HepG2 (cell line): ENCODE measurements at regions not wholly inside any gene's neighbourhood (a gene's known extent, or its start where the extent isn't known, plus 50 kb on each side); places are given as distances from the start of the nearest gene placed in this dataset.

Source experiments
- ATAC-seq: fragments of 200-7000 bp; cut with Tn5 transposase; 3 replicates; pipeline ENCODE4 v1.9.1; 2020; ENCODE audit warnings: mild to moderate bottlenecking, moderate library complexity
- BruUV-seq: library from RNA; stranded (reverse); fragments of 400-500 nt; replicated peaks from 2 replicates; lab custom pipeline; 2021; lab: Mats Ljungman, UMichigan
- CTCF ChIA-PET: fragments of 300-600 bp; formaldehyde crosslinking; extraction: SDS; loops from one replicate; lab custom pipeline; 2021; ENCODE audit warnings: low total read pairs, inconsistent platforms, low intra/inter-chr PET ratio; lab: Yijun Ruan, JAX
- POLR2A ChIA-PET: fragments of 350-600 bp; sonication (Branson Sonifier 250); formaldehyde crosslinking; loops from one replicate; lab custom pipeline; 2020; ENCODE audit warnings: antibody characterized with exemption, inconsistent platforms; lab: Yijun Ruan, JAX
- DNase-seq: peaks from one replicate; pipeline ENCODE4 v3.0.0-alpha.2; 2015; ENCODE audit warnings: low spot score
- FAIRE-seq: peaks from 3 replicates; lab custom pipeline; 2011; peaks lifted over from hg19 to GRCh38; lab: Jason Lieb, UNC
- H2AFZ ChIP-seq: one replicate; pipeline ENCODE4 v1.6.1; 2011; ENCODE audit warnings: low read length, inconsistent platforms
- H3K27ac ChIP-seq: fragments of 300-600 bp; 3 replicates; pipeline ENCODE4 v1.8.0; 2011; ENCODE audit warnings: mixed run types, mild to moderate bottlenecking, mixed read lengths, low read length, inconsistent platforms; ENCODE audit not compliant: insufficient read depth; ENCODE audit errors: extremely low read length
- H3K27me3 ChIP-seq, 2 experiments: fragments of 200-600 bp in 1 of 2; 2 replicates in 1 of 2; 3 replicates in 1 of 2; pipeline versions ENCODE4 v1.6.0 to v1.8.0; 2011; ENCODE audit warnings: low read length in 2 of 2, mild to moderate bottlenecking in 2 of 2, moderate library complexity in 2 of 2, inconsistent platforms in 1 of 2; ENCODE audit not compliant: insufficient read depth in 2 of 2, control insufficient read depth in 1 of 2
- H3K36me3 ChIP-seq, 2 experiments: fragments of 200-600 bp in 1 of 2; replicated peaks in 1 of 2; 2 replicates in 1 of 2; 3 replicates in 1 of 2; pipeline versions ENCODE4 v1.5.1 to v1.8.0; 2011; ENCODE audit warnings: low read length in 2 of 2, inconsistent platforms in 1 of 2; ENCODE audit not compliant: insufficient read depth in 2 of 2, control insufficient read depth in 1 of 2
- H3K4me1 ChIP-seq: 2 replicates; pipeline ENCODE4 v1.5.1; 2012; ENCODE audit warnings: low read length, inconsistent platforms; ENCODE audit not compliant: insufficient read depth
- H3K4me2 ChIP-seq: 2 replicates; pipeline ENCODE4 v1.6.0; 2011; ENCODE audit warnings: low read depth, low read length, inconsistent platforms
- H3K4me3 ChIP-seq, 3 experiments: fragments of 200-600 bp in 1 of 3; sonication (generic), shearing (Covaris generic) in 1 of 3; replicated peaks in 1 of 3; 2 replicates each; pipeline ENCODE4 v1.5.1; 2011 to 2016; ENCODE audit warnings: low read length in 3 of 3, inconsistent platforms in 2 of 3, low read depth in 2 of 3, mild to moderate bottlenecking in 2 of 3, control low read depth in 1 of 3, mixed read lengths in 1 of 3; ENCODE audit not compliant: insufficient read depth in 1 of 3
- H3K79me2 ChIP-seq: one replicate; pipeline ENCODE4 v1.6.1; 2011; ENCODE audit warnings: low read length, inconsistent platforms; ENCODE audit not compliant: insufficient read depth
- H3K9ac ChIP-seq: 2 replicates; pipeline ENCODE4 v1.6.0; 2011; ENCODE audit warnings: mild to moderate bottlenecking, low read depth, low read length, inconsistent platforms; ENCODE audit not compliant: insufficient read depth
- H3K9me3 ChIP-seq: 2 replicates; pipeline ENCODE4 v1.5.1; 2012; ENCODE audit warnings: mild to moderate bottlenecking, low read length
- H4K20me1 ChIP-seq: 2 replicates; pipeline ENCODE4 v1.6.0; 2011; ENCODE audit warnings: inconsistent platforms, mild to moderate bottlenecking, low read length, moderate library complexity; ENCODE audit not compliant: insufficient read depth
- DNMT3B ChIP-seq: conservative IDR thresholded peaks from 2 replicates; pipeline ENCODE4 v1.6.1; 2016; ENCODE audit warnings: missing biosample characterization, control low read depth
- NFIB ChIP-seq: sonication (generic); formaldehyde crosslinking; IDR thresholded peaks from 2 replicates; pipeline ENCODE4 v1.9.0; 2021; ENCODE audit warnings: missing genetic modification reagents, mild to moderate bottlenecking, borderline replicate concordance
- SALL1 ChIP-seq: sonication (generic); formaldehyde crosslinking; IDR thresholded peaks from 2 replicates; pipeline ENCODE4 v1.8.0; 2022; ENCODE audit warnings: mild to moderate bottlenecking, missing genetic modification reagents
- UBTF ChIP-seq: sonication (generic); formaldehyde crosslinking; IDR thresholded peaks from 2 replicates; pipeline ENCODE4 v1.4.0; 2020; ENCODE audit warnings: mild to moderate bottlenecking, missing genetic modification reagents
- ZFAT ChIP-seq: sonication (generic); formaldehyde crosslinking; conservative IDR thresholded peaks from 2 replicates; pipeline ENCODE4 v1.8.1; 2023; ENCODE audit warnings: missing genetic modification reagents, inconsistent platforms
- ZNF550 ChIP-seq: sonication (generic); formaldehyde crosslinking; IDR thresholded peaks from 2 replicates; pipeline ENCODE4 v1.4.0; 2020; ENCODE audit warnings: mild to moderate bottlenecking, missing genetic modification reagents, borderline replicate concordance
- WGBS: methylation state at CpG from one replicate; pipeline ENCODE4 v1.1.6; 2017; ENCODE audit warnings: low lambda C conversion rate; 5-methylcytosine and 5-hydroxymethylcytosine counted together
- in situ Hi-C: cut with HindIII; loops from 2 replicates; pipeline ENCODE4 v1.10.0; 2017; ENCODE audit warnings: low pct_unique_long_range_greater_than_20kb; ENCODE audit not compliant: extremely low pct_ligation_motif_present
- intact Hi-C: fragments of 100-400 bp; cut with micrococcal nuclease; formaldehyde crosslinking; loops from one replicate; pipeline ENCODE4 v1.10.0; 2022; ENCODE audit not compliant: unreplicated experiment
- TF ChIP-seq, protein P1 (sequence below): sonication (generic); formaldehyde crosslinking; IDR thresholded peaks from 2 replicates; pipeline ENCODE4 v1.4.0; 2020; ENCODE audit warnings: missing genetic modification reagents

DNA sequence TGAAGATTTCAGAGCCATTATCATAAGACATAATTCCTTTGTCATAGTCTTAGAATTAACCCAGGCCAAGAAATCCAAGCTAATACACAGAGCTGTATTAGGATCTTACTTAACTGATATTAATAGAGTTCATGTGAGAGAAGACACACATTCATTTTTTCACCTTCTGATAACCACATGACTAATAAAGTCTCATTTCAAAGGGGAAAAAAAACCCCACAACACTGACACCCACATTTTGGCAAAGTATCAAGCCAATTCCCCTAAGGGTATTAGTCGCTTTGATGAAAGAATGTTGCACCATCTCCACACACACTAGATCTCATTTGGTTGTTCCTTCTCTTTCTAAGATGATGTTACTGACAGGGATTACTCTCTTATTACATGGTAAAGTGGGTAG lies 344.4 kb upstream of the ESRRG start:
- H4K20me1 ChIP-seq: no peaks in the 10 kb centered on the region
- no peak overlapping the region for H2AFZ ChIP-seq
- H3K9me3 ChIP-seq: no peaks in the 10 kb centered on the region
- ATAC-seq: no peak
- DNase-seq: no peak
- no peak overlapping the region for H3K9ac ChIP-seq
- no peaks in the 10 kb centered on the region for H3K4me1 ChIP-seq
- H3K4me2 ChIP-seq: no peak overlapping the region
- POLR2A ChIA-PET: no interaction called here
- in situ Hi-C loops (no loop called here), intact Hi-C loops (no loop called here)
- no peak overlapping the region for H3K4me3 ChIP-seq
- H3K27me3 ChIP-seq: no peaks in the 10 kb centered on the region
- no peaks in the 10 kb centered on the region for H3K36me3 ChIP-seq
- no peak overlapping the region for H3K27ac ChIP-seq
- 0% methylated on average over 1 of the region's 1 CpG for WGBS
- FAIRE-seq: no peak
- H3K79me2 ChIP-seq: no peaks in the 10 kb centered on the region
- TF ChIP-seq DNMT3B (CRISPR knock-in tag) (no peak), ZNF550 (CRISPR knock-in tag) (no peak), ZFAT (no peak), UBTF (CRISPR knock-in tag) (no peak), NFIB (CRISPR knock-in tag) (no peak), SALL1 (CRISPR knock-in tag) (no peak)
- TF ChIP-seq, protein P1, sequence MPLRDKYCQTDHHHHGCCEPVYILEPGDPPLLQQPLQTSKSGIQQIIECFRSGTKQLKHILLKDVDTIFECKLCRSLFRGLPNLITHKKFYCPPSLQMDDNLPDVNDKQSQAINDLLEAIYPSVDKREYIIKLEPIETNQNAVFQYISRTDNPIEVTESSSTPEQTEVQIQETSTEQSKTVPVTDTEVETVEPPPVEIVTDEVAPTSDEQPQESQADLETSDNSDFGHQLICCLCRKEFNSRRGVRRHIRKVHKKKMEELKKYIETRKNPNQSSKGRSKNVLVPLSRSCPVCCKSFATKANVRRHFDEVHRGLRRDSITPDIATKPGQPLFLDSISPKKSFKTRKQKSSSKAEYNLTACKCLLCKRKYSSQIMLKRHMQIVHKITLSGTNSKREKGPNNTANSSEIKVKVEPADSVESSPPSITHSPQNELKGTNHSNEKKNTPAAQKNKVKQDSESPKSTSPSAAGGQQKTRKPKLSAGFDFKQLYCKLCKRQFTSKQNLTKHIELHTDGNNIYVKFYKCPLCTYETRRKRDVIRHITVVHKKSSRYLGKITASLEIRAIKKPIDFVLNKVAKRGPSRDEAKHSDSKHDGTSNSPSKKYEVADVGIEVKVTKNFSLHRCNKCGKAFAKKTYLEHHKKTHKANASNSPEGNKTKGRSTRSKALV (CRISPR knock-in tag): no peak
- BruUV-seq: no TSS peak
- CTCF ChIA-PET: no interaction called here
